ENCODE measurements at regions not wholly inside any gene's neighbourhood (a gene's known extent, or its start where the extent isn't known, plus 50 kb on each side); places are given as distances from the start of the nearest gene placed in this dataset.

- TF ChIP-seq POLR2AphosphoS5 (IDR thresholded peaks at IDR 0.05; ENCODE audit: low read depth, low read length) (no peak), CTCF (IDR thresholded peaks at IDR 0.05) (no peak), SIN3A (IDR thresholded peaks at IDR 0.05; ENCODE audit: borderline replicate concordance, insufficient read depth, low read depth, low read length) (no peak), REST (IDR thresholded peaks at IDR 0.05; ENCODE audit: insufficient read depth in 1 of 2, low read depth in 2 of 2, low read length in 1 of 2) (no peak), TCF7L2 (IDR thresholded peaks at IDR 0.05; ENCODE audit: low read depth, low read length) (no peak)
- ChIA-PET POLR2A (no interaction called here), CTCF (interaction anchor here (0.6 kb wide), 1 partner anchor 117 kb away, joined by 6 read pairs; no protein-coding TSS in a partner anchor)
- ATAC-seq: peak; percentile 36; the same call in 1 of the 2 replicates
- no TSS peak for BruUV-seq (replicated peaks)
- H3K27ac ChIP-seq (ENCODE audit: low read length): no peak overlapping the region
- in situ Hi-C loops (cut with HindIII; ENCODE audit: low pct_unique_long_range_greater_than_20kb, low sequenced_read_pairs): no loop called here
- no peaks in the 10 kb centered on the region for H3K36me3 ChIP-seq (ENCODE audit: control insufficient read depth, insufficient read depth, low read length)
- peaks cover 4% of the 10 kb centered on the region; the same call in 1 of the 2 replicates for H3K4me1 ChIP-seq (ENCODE audit: control insufficient read depth, insufficient read depth, low read length)
- intact Hi-C loops (cut with micrococcal nuclease; ENCODE audit: unreplicated experiment): no loop called here
- no peaks in the 10 kb centered on the region for H3K9me3 ChIP-seq (ENCODE audit: control insufficient read depth, insufficient read depth, low read depth, low read length)
- H3K27me3 ChIP-seq (ENCODE audit: control insufficient read depth, insufficient read depth, low read length): no peaks in the 10 kb centered on the region; the same call in 1 of the 2 replicates
- DNase-seq (ENCODE audit: low read depth, low spot score): no peak
- no peak overlapping the region for H3K4me3 ChIP-seq (ENCODE audit: low read depth in 2 of 2, low read length in 2 of 2)
Measured at GRCh38 chr1:53395671-53396215, 63.5 kb upstream of the DMRTB1 start.

- H3K4me3 ChIP-seq (ENCODE audit: low read depth in 2 of 2, low read length in 2 of 2): no peak overlapping the region
- DNase-seq (ENCODE audit: low read depth, low spot score): no peak
- BruUV-seq (replicated peaks): no TSS peak
- intact Hi-C loops (cut with micrococcal nuclease; ENCODE audit: unreplicated experiment) (no loop called here), in situ Hi-C loops (cut with HindIII; ENCODE audit: low pct_unique_long_range_greater_than_20kb, low sequenced_read_pairs) (no loop called here)
- ATAC-seq: no peak
- peaks cover 4% of the 10 kb centered on the region; the same call in 1 of the 2 replicates for H3K4me1 ChIP-seq (ENCODE audit: control insufficient read depth, insufficient read depth, low read length)
- no peak for TF ChIP-seq REST (IDR thresholded peaks at IDR 0.05; ENCODE audit: insufficient read depth in 1 of 2, low read depth in 2 of 2, low read length in 1 of 2)
- TF ChIP-seq POLR2AphosphoS5 (IDR thresholded peaks at IDR 0.05; ENCODE audit: low read depth, low read length): no peak
- TF ChIP-seq TCF7L2 (IDR thresholded peaks at IDR 0.05; ENCODE audit: low read depth, low read length): no peak
- TF ChIP-seq CTCF (IDR thresholded peaks at IDR 0.05): no peak
- TF ChIP-seq SIN3A (IDR thresholded peaks at IDR 0.05; ENCODE audit: borderline replicate concordance, insufficient read depth, low read depth, low read length): no peak
- CTCF ChIA-PET: no interaction called here
- POLR2A ChIA-PET: no interaction called here
- H3K27me3 ChIP-seq (ENCODE audit: control insufficient read depth, insufficient read depth, low read length): no peaks in the 10 kb centered on the region; the same call in 1 of the 2 replicates
- no peaks in the 10 kb centered on the region for H3K9me3 ChIP-seq (ENCODE audit: control insufficient read depth, insufficient read depth, low read depth, low read length)
- no peak overlapping the region for H3K27ac ChIP-seq (ENCODE audit: low read length)
- no peaks in the 10 kb centered on the region for H3K36me3 ChIP-seq (ENCODE audit: control insufficient read depth, insufficient read depth, low read length)
Measured at GRCh38 chr1:53396573-53397268, 62.5 kb upstream of the DMRTB1 start.
